ENCODE measurements at regions not wholly inside any gene's neighbourhood (a gene's known extent, or its start where the extent isn't known, plus 50 kb on each side); places are given as distances from the start of the nearest gene placed in this dataset.

DNA sequence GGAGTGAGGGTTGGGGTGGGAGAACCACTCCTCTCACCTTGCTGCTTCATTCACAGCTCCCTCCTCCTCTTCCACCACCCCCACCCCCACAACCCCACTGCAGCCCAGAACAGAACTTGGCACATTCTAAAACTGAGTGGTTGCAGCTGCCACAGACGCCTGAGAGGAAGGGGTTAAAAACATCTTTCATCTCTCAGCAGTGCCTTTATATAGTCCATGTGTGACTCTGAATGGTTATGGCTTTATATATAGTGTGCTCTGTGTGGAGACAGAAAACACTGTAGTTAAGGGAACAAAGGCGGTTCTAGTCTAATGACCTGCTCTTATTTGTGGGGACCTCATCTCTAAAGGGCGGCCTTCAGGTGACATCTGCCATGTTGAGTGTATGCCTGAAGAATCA, 144.8 kb downstream of the BCOR start:
- DNase-seq (ENCODE audit: low spot score) = peak; percentile 12

- no peak for DNase-seq (ENCODE audit: low spot score)
Measured at GRCh38 chrX:39953879-39954278, 143.9 kb downstream of the BCOR start.

GRCh38 chrX:39954851-39955250, 142.9 kb downstream of the BCOR start:
- DNase-seq (ENCODE audit: low spot score) = no peak

GRCh38 chrX:39955625-39956024, 142.1 kb downstream of the BCOR start:
- DNase-seq (ENCODE audit: low spot score) = peak; percentile 28

- DNase-seq (ENCODE audit: low spot score) = no peak
Measured at GRCh38 chrX:39956803-39957394, 140.9 kb downstream of the BCOR start.

- no peak for DNase-seq (ENCODE audit: low spot score)
Measured at GRCh38 chrX:39957816-39958566, 139.8 kb downstream of the BCOR start.

- no peak for DNase-seq (ENCODE audit: low spot score)
Measured at GRCh38 chrX:39958850-39959249, 138.9 kb downstream of the BCOR start.

DNA sequence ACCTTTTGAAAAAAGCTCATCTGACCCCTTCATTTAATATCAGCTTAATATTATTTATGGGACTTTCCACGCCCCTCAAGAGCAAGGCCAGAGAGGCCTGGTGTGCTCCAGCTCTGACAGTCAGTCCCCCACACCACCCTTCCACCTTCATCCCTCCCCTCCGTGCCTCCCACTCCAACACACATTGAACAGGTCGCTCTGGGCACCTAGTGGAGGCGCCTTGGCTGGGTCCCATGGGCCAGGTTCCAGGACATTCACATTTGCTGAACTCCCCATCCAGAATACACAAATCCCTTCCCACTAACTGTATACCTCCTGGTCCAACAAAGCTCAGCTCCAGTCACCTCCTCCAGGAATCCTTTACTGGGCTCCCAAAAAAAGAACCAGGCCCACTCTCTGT, 137.5 kb downstream of the BCOR start:
- DNase-seq (ENCODE audit: low spot score) = no peak

- DNase-seq (ENCODE audit: low spot score) = no peak
Measured at GRCh38 chrX:39961441-39961840, 136.3 kb downstream of the BCOR start.

- no peak for DNase-seq (ENCODE audit: low spot score)
Measured at GRCh38 chrX:39965051-39965573, 132.6 kb downstream of the BCOR start.

- no peak for DNase-seq (ENCODE audit: low spot score)
Measured at GRCh38 chrX:39966176-39966575, 131.6 kb downstream of the BCOR start.

DNA sequence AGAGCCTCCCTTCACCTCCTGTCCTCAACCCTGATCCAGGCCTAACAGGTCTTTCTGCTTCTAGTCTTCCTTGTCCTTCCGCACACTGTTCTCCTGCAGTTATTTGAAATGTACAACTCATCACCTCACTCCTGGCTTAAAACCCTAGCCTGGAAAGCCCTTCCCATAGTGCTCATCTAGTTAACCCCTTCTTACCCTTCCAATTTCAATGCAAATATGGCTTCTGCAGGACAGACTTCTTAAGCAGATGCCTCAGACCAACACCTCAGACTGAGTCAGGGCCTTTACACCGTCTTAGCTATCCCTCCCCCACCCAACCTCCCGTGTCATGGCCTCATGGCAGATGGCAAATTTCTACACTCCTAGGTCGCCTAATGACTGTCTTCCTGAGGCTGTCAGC, 130.4 kb downstream of the BCOR start:
- DNase-seq (ENCODE audit: low spot score) = no peak

DNA sequence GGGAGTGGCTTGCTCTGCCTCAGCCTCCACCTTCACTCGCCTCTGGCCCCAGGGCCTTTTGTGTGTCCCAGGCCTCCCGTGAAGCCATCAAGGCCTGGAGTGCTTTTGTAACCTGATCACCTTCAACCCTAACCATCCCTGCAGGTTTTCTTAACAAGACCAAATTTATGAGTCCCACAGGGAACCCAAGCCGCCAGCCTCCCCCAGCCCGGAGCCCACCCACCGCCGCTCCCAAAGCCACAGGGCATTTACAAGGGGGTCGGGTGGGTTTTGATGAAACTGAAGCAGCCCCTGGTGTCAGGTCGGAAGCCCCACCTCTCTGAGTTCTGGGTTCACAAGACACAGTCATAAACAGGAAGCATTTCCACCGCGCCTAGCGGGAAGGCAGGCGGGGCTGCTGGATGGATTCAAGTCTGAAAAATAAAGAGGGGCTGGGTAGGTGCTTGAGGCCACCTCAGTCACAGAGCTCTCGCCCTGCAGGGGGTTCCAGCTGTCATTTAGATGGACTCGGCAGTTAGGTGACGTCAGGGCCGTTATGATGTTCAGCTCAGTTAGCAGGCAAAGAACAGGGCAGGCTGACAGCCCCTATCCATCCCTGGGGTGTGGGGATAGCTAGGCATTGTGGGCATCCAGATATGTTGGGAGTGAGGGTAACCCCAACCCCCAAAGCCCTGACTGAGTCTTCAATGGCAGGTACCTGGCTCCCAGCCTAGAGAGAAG, 128.5 kb downstream of the BCOR start:
- DNase-seq (ENCODE audit: low spot score) = no peak

GRCh38 chrX:39969819-39970504, 127.8 kb downstream of the BCOR start:
- no peak for DNase-seq (ENCODE audit: low spot score)

- no peak for DNase-seq (ENCODE audit: low spot score)
Measured at GRCh38 chrX:39971760-39972159, 126.0 kb downstream of the BCOR start.

- no peak for DNase-seq (ENCODE audit: low spot score)
Measured at GRCh38 chrX:39972340-39972739, 125.4 kb downstream of the BCOR start.

GRCh38 chrX:39973810-39974209, 123.9 kb downstream of the BCOR start:
- no peak for DNase-seq (ENCODE audit: low spot score)

DNA sequence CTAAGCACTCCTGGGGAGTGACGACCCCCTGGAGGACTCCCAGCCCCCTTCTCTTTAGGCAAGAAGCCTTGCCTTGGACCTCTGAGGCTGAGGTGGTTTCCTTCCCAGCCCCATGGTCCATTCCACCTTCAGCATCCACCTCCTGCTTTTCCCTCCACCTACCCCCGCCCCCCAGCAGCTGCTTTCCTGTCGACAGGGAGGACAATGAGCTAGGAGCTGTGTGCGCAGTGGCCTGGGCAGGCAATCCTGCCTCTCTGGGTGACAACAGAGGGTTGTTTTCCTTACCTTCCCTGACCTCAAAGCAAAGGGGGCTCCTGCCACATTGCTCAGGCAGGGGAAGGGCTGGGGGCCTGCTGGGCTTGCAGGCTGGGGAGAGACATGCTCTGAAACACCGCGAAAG, 123.5 kb downstream of the BCOR start:
- no peak for DNase-seq (ENCODE audit: low spot score)

DNA sequence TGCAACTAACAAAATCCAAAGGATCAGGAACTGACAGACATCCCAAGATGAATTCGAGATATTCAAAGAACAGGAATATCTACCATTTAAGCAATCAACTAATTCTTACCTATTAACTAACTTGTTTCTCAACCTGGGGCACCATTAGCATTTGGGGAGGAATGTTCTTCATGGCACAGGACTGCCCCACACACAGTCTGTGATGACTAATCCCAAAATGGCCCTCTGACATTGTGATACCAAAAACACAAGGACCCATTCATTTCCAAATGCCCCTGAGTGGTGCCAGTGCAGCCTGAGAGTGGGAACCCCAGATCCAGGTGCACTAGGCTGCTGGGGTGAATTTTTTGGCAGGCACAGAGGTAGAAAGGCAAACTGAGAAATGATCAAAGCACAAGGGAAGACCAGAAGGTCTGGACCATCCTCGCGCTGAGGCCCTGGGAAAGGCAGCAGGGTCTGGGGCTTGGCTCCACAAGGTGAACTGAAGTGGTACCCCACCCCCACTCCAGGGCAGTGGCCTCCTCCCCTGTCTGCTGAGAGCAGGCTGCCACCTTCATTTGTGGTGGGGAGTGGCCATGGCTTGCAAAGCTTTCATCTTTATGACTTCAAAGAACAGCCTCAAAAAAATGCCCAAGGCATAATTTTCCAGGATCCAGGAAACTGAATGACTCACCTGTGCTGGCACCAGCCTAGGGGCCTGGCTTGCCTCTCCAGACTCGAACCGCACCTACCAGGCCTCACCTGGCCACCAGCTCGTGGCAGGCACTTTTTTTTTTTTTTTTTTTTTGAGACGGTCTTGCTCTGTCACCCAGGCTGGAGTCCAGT, 122.4 kb downstream of the BCOR start:
- DNase-seq (ENCODE audit: low spot score) = no peak

DNA sequence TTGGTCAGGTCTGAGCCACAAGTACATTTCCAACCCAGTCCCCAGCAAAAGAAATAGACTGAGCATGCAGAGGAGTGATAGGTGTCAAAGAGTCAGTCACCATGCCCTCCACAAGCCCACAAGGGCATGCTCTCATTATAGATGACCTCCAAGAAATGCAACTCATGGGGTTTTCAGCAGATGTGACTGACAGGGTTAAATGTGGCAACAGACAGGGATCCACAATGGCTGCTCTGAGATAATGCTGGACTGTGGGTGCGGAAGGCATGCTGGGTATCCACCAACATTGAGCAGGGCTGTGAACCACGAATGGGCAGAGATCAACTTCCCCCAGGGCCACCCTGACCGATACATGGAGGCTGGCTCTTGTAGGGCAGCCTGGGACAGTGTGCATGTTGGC, 115.8 kb downstream of the BCOR start:
- no peak for DNase-seq (ENCODE audit: low spot score)

GRCh38 chrX:39982948-39983347, 114.8 kb downstream of the BCOR start:
- no peak for DNase-seq (ENCODE audit: low spot score)

GRCh38 chrX:39983715-39984114, 114.0 kb downstream of the BCOR start:
- DNase-seq (ENCODE audit: low spot score) = no peak
